Mesothelial cell of epicardium (in vitro differentiated cells): ENCODE measurements at regions not wholly inside any gene's neighbourhood (a gene's known extent, or its start where the extent isn't known, plus 50 kb on each side); places are given as distances from the start of the nearest gene placed in this dataset.
"Not testable (repeated sequence)": the region's sequence is repeated elsewhere in the genome, so short reads cannot be mapped to it uniquely, and the experiment has no call there.

Experiments
- DNase-seq, 2 experiments: peaks; one replicate each; pipeline ENCODE4 v3.0.0; 2021; ENCODE audit warnings: low spot score in 2 of 2; ENCODE audit not compliant: unreplicated experiment in 2 of 2
- H3K27ac Mint-ChIP-seq: 2 replicates; pipeline ENCODE4 v1.8.0; 2021; ENCODE audit warnings: mixed read lengths
- H3K27me3 Mint-ChIP-seq: 2 replicates; pipeline ENCODE4 v1.8.0; 2021; ENCODE audit warnings: low read depth, mixed read lengths
- H3K36me3 Mint-ChIP-seq: 2 replicates; pipeline ENCODE4 v1.8.0; 2021; ENCODE audit warnings: mixed read lengths
- H3K4me1 Mint-ChIP-seq: 2 replicates; pipeline ENCODE4 v1.8.0; 2021; ENCODE audit warnings: mixed read lengths
- H3K4me3 Mint-ChIP-seq: 2 replicates; pipeline ENCODE4 v1.8.0; 2021; ENCODE audit warnings: mild to moderate bottlenecking, moderate library complexity, mixed read lengths
- H3K9me3 Mint-ChIP-seq: 2 replicates; pipeline ENCODE4 v1.8.0; 2021; ENCODE audit warnings: mixed read lengths
- CTCF ChIP-seq: fragments of 200-600 bp; sonication (generic); IDR thresholded peaks from one replicate; pipeline ENCODE4 v1.5.0; 2021; ENCODE audit warnings: antibody characterized with exemption; ENCODE audit not compliant: unreplicated experiment

- H3K4me1 Mint-ChIP-seq = no peaks in the 10 kb centered on the region
- no peak overlapping the region for H3K4me3 Mint-ChIP-seq
- TF ChIP-seq CTCF = peak; percentile 53
- H3K27me3 Mint-ChIP-seq = no peaks in the 10 kb centered on the region
- H3K36me3 Mint-ChIP-seq = no peaks in the 10 kb centered on the region
- no peak for DNase-seq
- H3K27ac Mint-ChIP-seq = no peak overlapping the region
- H3K9me3 Mint-ChIP-seq = peaks cover 25% of the 10 kb centered on the region
Measured at GRCh38 chr14:82009076-82009475, 475.4 kb upstream of the SEL1L start.

GRCh38 chr14:82009993-82010392 lies 476.3 kb upstream of the SEL1L start:
- no peak for DNase-seq
- no peak overlapping the region for H3K27ac Mint-ChIP-seq
- no peak for TF ChIP-seq CTCF
- H3K4me3 Mint-ChIP-seq = no peak overlapping the region
- no peaks in the 10 kb centered on the region for H3K27me3 Mint-ChIP-seq
- peaks cover 28% of the 10 kb centered on the region for H3K9me3 Mint-ChIP-seq
- no peaks in the 10 kb centered on the region for H3K4me1 Mint-ChIP-seq
- no peaks in the 10 kb centered on the region for H3K36me3 Mint-ChIP-seq

- Mint-ChIP-seq H3K27me3 (no peaks in the 10 kb centered on the region), H3K27ac (no peak overlapping the region), H3K9me3 (peaks cover 20% of the 10 kb centered on the region), H3K4me3 (no peak overlapping the region), H3K4me1 (no peaks in the 10 kb centered on the region), H3K36me3 (no peaks in the 10 kb centered on the region)
- no peak for TF ChIP-seq CTCF
- no peak for DNase-seq
Measured at GRCh38 chr14:82011460-82011859, 477.8 kb upstream of the SEL1L start.

GRCh38 chr14:82029038-82029437 lies 495.4 kb upstream of the SEL1L start:
- TF ChIP-seq CTCF = no peak
- Mint-ChIP-seq H3K4me1 (no peaks in the 10 kb centered on the region), H3K36me3 (no peaks in the 10 kb centered on the region), H3K27ac (no peak overlapping the region), H3K4me3 (no peak overlapping the region), H3K9me3 (peaks cover 37% of the 10 kb centered on the region), H3K27me3 (no peaks in the 10 kb centered on the region)
- no peak for DNase-seq

GRCh38 chr14:82035397-82035796 lies 501.7 kb upstream of the SEL1L start:
- DNase-seq = no peak
- Mint-ChIP-seq H3K9me3 (no peaks in the 10 kb centered on the region), H3K4me3 (no peak overlapping the region), H3K27ac (no peak overlapping the region), H3K27me3 (no peaks in the 10 kb centered on the region), H3K36me3 (no peaks in the 10 kb centered on the region), H3K4me1 (no peaks in the 10 kb centered on the region)
- TF ChIP-seq CTCF = no peak

- H3K36me3 Mint-ChIP-seq, H3K9me3 Mint-ChIP-seq, DNase-seq, H3K27ac Mint-ChIP-seq, H3K4me3 Mint-ChIP-seq, H3K27me3 Mint-ChIP-seq, H3K4me1 Mint-ChIP-seq: not testable (repeated sequence)
Measured at GRCh38 chr14:82038066-82038465, 504.4 kb upstream of the SEL1L start.
